ENCODE measurements at regions not wholly inside any gene's neighbourhood (a gene's known extent, or its start where the extent isn't known, plus 50 kb on each side); places are given as distances from the start of the nearest gene placed in this dataset.

DNA sequence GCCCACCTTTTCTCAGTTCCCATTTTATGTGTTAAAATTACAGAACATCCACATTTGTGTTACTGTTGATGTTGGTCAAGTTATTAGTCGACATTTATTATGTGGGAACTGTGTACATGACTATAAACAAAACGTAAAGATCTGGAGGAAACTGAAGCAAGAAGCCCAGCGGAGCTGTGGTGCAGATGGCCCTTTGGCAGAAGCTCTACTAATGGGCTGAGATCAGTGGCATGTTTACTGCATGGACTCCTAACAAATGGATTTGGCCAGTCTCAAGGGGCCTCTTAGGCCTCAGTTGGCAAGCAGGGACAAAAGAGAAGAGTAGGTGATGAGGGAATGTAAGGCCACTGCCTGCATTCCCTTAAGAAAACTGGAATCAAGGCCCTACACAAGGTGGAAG lies 282.1 kb upstream of the TCF21 start:
- Histone ChIP-seq H3K9me3 (ENCODE audit: control insufficient read depth, low read length) (no peaks in the 10 kb centered on the region), H3K4me1 (ENCODE audit: control insufficient read depth, insufficient read depth, low read length) (no peaks in the 10 kb centered on the region), H3K27ac (ENCODE audit: low read depth, low read length) (no peak overlapping the region), H3K27me3 (ENCODE audit: control insufficient read depth, insufficient read depth, low read length, poor library complexity, severe bottlenecking) (no peaks in the 10 kb centered on the region), H3K36me3 (ENCODE audit: control insufficient read depth, insufficient read depth, low read length) (no peaks in the 10 kb centered on the region), H3K4me3 (ENCODE audit: low read length) (no peak overlapping the region), H3K9ac (ENCODE audit: extremely low read depth, low read length, poor library complexity, severe bottlenecking) (no peak overlapping the region)
- H3K9me3 Mint-ChIP-seq, result no peaks in the 10 kb centered on the region
- no peak for TF ChIP-seq CTCF (conservative IDR thresholded peaks at IDR 0.05)
- H3K27me3 Mint-ChIP-seq (ENCODE audit: insufficient read depth), result no peaks in the 10 kb centered on the region
- no peak for DNase-seq
- no peak overlapping the region for H3K4me3 Mint-ChIP-seq
- 93 to 94% methylated on average over 3 of the region's 3 CpGs for WGBS, 2 experiments (ENCODE audit: insufficient coverage in 1 of 2, insufficient read length in 1 of 2)
- H3K27ac Mint-ChIP-seq, result no peak overlapping the region
- no peaks in the 10 kb centered on the region for H3K36me3 Mint-ChIP-seq (ENCODE audit: low read depth)
- H3K4me1 Mint-ChIP-seq, result no peaks in the 10 kb centered on the region

- H3K9ac ChIP-seq (ENCODE audit: extremely low read depth, low read length, poor library complexity, severe bottlenecking), result no peak overlapping the region
- no peak for DNase-seq
- no peaks in the 10 kb centered on the region for H3K27me3 Mint-ChIP-seq (ENCODE audit: insufficient read depth)
- H3K4me1 ChIP-seq (ENCODE audit: control insufficient read depth, insufficient read depth, low read length), result no peaks in the 10 kb centered on the region
- no peaks in the 10 kb centered on the region for H3K9me3 ChIP-seq (ENCODE audit: control insufficient read depth, low read length)
- no peak overlapping the region for H3K4me3 ChIP-seq (ENCODE audit: low read length)
- 95 to 97% methylated on average over 9 of the region's 9 CpGs for WGBS, 2 experiments (ENCODE audit: insufficient coverage in 1 of 2, insufficient read length in 1 of 2)
- no peak overlapping the region for H3K27ac Mint-ChIP-seq
- H3K27ac ChIP-seq (ENCODE audit: low read depth, low read length), result no peak overlapping the region
- no peaks in the 10 kb centered on the region for H3K27me3 ChIP-seq (ENCODE audit: control insufficient read depth, insufficient read depth, low read length, poor library complexity, severe bottlenecking)
- peaks cover 7% of the 10 kb centered on the region for H3K4me1 Mint-ChIP-seq
- H3K9me3 Mint-ChIP-seq, result no peaks in the 10 kb centered on the region
- H3K36me3 Mint-ChIP-seq (ENCODE audit: low read depth), result no peaks in the 10 kb centered on the region
- TF ChIP-seq CTCF (conservative IDR thresholded peaks at IDR 0.05), result no peak
- no peaks in the 10 kb centered on the region for H3K36me3 ChIP-seq (ENCODE audit: control insufficient read depth, insufficient read depth, low read length)
- no peak overlapping the region for H3K4me3 Mint-ChIP-seq
Measured at GRCh38 chr6:133608620-133609019, 280.3 kb upstream of the TCF21 start.

GRCh38 chr6:133609415-133610226 lies 279.3 kb upstream of the TCF21 start:
- Mint-ChIP-seq H3K27me3 (ENCODE audit: insufficient read depth) (no peaks in the 10 kb centered on the region), H3K4me3 (no peak overlapping the region), H3K4me1 (peaks cover 11% of the 10 kb centered on the region), H3K9me3 (no peaks in the 10 kb centered on the region), H3K36me3 (ENCODE audit: low read depth) (no peaks in the 10 kb centered on the region), H3K27ac (no peak overlapping the region)
- H3K4me1 ChIP-seq (ENCODE audit: control insufficient read depth, insufficient read depth, low read length), result no peaks in the 10 kb centered on the region
- H3K27ac ChIP-seq (ENCODE audit: low read depth, low read length), result no peak overlapping the region
- H3K9ac ChIP-seq (ENCODE audit: extremely low read depth, low read length, poor library complexity, severe bottlenecking), result no peak overlapping the region
- H3K36me3 ChIP-seq (ENCODE audit: control insufficient read depth, insufficient read depth, low read length), result no peaks in the 10 kb centered on the region
- 76 to 80% methylated on average over 2 of the region's 2 CpGs for WGBS, 2 experiments (ENCODE audit: insufficient coverage in 1 of 2, insufficient read length in 1 of 2)
- no peak for TF ChIP-seq CTCF (conservative IDR thresholded peaks at IDR 0.05)
- H3K27me3 ChIP-seq (ENCODE audit: control insufficient read depth, insufficient read depth, low read length, poor library complexity, severe bottlenecking), result no peaks in the 10 kb centered on the region
- no peaks in the 10 kb centered on the region for H3K9me3 ChIP-seq (ENCODE audit: control insufficient read depth, low read length)
- no peak for DNase-seq
- no peak overlapping the region for H3K4me3 ChIP-seq (ENCODE audit: low read length)

Measured in endodermal cell (in vitro differentiated cells).